ENCODE measurements at regions not wholly inside any gene's neighbourhood (a gene's known extent, or its start where the extent isn't known, plus 50 kb on each side); places are given as distances from the start of the nearest gene placed in this dataset.

DNA sequence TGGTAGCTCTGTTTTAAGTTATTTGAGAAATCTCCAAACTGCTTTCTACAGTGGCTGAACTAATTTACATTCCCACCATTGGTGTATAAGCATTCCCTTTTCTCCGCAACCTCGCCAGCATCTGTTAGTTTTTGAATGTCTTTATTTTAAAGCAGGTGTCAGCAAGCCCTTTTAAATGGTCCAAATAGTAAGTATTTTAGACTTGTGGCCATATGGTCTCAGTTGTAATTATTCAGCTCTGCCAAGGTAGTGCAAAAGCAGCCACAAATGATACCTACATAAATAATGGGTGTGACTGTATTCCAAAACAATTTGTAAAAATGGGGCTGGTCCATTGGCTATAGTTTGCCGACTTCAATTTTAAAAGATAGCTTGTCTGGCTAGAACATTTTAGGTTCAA is 58.7 kb upstream of the TMTC4 start:
- DNase-seq (ENCODE audit: low read depth), result no peak
- TF ChIP-seq, protein P1, sequence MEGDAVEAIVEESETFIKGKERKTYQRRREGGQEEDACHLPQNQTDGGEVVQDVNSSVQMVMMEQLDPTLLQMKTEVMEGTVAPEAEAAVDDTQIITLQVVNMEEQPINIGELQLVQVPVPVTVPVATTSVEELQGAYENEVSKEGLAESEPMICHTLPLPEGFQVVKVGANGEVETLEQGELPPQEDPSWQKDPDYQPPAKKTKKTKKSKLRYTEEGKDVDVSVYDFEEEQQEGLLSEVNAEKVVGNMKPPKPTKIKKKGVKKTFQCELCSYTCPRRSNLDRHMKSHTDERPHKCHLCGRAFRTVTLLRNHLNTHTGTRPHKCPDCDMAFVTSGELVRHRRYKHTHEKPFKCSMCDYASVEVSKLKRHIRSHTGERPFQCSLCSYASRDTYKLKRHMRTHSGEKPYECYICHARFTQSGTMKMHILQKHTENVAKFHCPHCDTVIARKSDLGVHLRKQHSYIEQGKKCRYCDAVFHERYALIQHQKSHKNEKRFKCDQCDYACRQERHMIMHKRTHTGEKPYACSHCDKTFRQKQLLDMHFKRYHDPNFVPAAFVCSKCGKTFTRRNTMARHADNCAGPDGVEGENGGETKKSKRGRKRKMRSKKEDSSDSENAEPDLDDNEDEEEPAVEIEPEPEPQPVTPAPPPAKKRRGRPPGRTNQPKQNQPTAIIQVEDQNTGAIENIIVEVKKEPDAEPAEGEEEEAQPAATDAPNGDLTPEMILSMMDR (conservative IDR thresholded peaks at IDR 0.05; ENCODE audit: low read length), result no peak
- no peak overlapping the region for H3K4me3 ChIP-seq (ENCODE audit: low read length)

DNA sequence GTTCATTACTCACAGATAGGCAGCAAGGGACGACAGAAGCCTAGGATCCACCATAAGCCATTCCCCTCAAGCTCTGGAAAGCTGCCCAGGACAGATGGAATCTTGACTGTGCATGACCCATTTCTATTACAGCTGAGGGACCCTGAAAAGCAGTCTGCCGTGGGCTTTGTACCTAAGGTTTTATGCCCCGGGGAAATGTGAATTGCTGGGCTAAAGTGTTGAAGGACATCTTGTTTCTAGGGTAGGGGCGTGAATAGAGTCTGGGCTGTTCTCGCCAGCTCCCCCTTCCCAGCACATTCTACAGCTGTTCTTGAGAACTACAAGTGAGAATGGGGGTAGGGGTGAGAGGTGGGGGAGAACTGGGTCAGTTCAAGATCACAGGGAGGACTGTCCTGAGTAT is 53.6 kb upstream of the TMTC4 start:
- TF ChIP-seq, protein P1 (conservative IDR thresholded peaks at IDR 0.05; ENCODE audit: low read length), result no peak
- no peak overlapping the region for H3K4me3 ChIP-seq (ENCODE audit: low read length)
- DNase-seq (ENCODE audit: low read depth), result no peak

DNA sequence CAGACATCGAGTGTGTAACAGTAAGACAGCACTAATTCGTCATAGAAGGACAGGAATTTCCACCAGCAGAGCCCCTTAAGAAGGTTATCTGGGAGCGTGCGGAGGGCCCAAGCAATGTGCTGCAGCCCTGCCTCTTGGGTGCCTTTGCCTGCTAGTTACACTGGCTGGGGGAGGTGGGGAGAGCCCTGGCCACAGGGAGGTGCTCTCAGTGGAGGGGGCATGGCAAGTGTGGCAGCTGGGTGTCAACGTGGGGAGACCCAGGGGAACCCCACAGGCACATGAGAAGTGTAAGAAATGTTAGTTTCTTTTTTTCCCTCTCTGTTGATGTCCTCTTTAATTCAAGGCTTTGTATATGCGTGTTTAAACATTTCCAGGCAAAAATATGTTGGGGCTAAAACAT is 50.9 kb upstream of the TMTC4 start:
- TF ChIP-seq, protein P1 (conservative IDR thresholded peaks at IDR 0.05; ENCODE audit: low read length), result no peak
- DNase-seq (ENCODE audit: low read depth), result no peak
- H3K4me3 ChIP-seq (ENCODE audit: low read length), result no peak overlapping the region

DNA sequence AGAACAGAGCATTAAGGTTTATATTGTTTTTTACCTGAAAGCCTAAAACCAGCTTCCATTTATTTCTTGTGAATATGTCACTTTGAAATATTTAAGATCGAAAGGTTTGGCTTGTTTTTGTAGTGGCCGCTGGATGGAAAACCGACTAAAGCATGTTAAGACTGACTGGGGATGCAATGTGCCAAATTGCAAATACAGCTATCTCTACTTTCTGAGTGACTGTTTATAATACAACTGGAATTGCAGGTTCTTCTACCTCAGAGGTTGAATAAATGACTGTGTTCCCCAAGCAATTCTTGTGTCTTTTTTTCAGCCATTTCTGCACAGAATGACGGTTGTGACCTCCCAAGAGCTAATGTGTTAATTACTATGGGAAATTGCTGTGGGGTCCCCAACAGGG is 50.0 kb upstream of the TMTC4 start:
- TF ChIP-seq, protein P1 (conservative IDR thresholded peaks at IDR 0.05; ENCODE audit: low read length), result no peak
- no peak for DNase-seq (ENCODE audit: low read depth)
- H3K4me3 ChIP-seq (ENCODE audit: low read length), result no peak overlapping the region

Measured in AG10803 (cell line).